ENCODE measurements at regions not wholly inside any gene's neighbourhood (a gene's known extent, or its start where the extent isn't known, plus 50 kb on each side); places are given as distances from the start of the nearest gene placed in this dataset.

GRCh38 chr1:221612047-221612777 lies 129.7 kb downstream of the DUSP10 start:
- TF ChIP-seq CTCF (optimal IDR thresholded peaks at IDR 0.05 in 1 of 3, IDR thresholded peaks at IDR 0.05 in 1 of 3, conservative IDR thresholded peaks at IDR 0.05 in 1 of 3; ENCODE audit: extremely low read depth in 1 of 3, insufficient read depth in 2 of 3, low read length in 3 of 3), result no peak
- TF ChIP-seq EZH2 (IDR thresholded peaks at IDR 0.05; ENCODE audit: low read length), result no peak
